ENCODE measurements at regions not wholly inside any gene's neighbourhood (a gene's known extent, or its start where the extent isn't known, plus 50 kb on each side); places are given as distances from the start of the nearest gene placed in this dataset.

GRCh38 chr11:42543844-42544419, 767.9 kb upstream of the API5 start:
- no peak for TF ChIP-seq CTCF (IDR thresholded peaks at IDR 0.05 in 4 of 5, conservative IDR thresholded peaks at IDR 0.05 in 1 of 5)
- no peak for TF ChIP-seq POLR2A (IDR thresholded peaks at IDR 0.05)
